Kidney epithelial cell (primary cell): ENCODE measurements at regions not wholly inside any gene's neighbourhood (a gene's known extent, or its start where the extent isn't known, plus 50 kb on each side); places are given as distances from the start of the nearest gene placed in this dataset.

Source experiments
- DNase-seq: peaks from one replicate; pipeline ENCODE4 v3.0.0-alpha.2; 2010; ENCODE audit warnings: low read depth
- H3K27me3 ChIP-seq: 2 replicates; pipeline ENCODE4 v1.6.0; 2011; ENCODE audit warnings: low read length; ENCODE audit not compliant: control insufficient read depth, insufficient read depth
- H3K36me3 ChIP-seq: 2 replicates; pipeline ENCODE4 v1.5.1; 2011; ENCODE audit warnings: low read length; ENCODE audit not compliant: control insufficient read depth, insufficient read depth
- H3K4me3 ChIP-seq: 2 replicates; pipeline ENCODE4 v1.5.1; 2011; ENCODE audit warnings: low read depth, mild to moderate bottlenecking, control low read depth, low read length
- CTCF ChIP-seq: IDR thresholded peaks from 2 replicates; pipeline ENCODE4 v1.5.1; 2011; ENCODE audit warnings: mild to moderate bottlenecking, moderate library complexity, low read length, control low read depth, inconsistent platforms; ENCODE audit not compliant: insufficient read depth, poor library complexity, severe bottlenecking

GRCh38 chr12:102539651-102540553 lies 59.5 kb upstream of the IGF1 start:
- no peak for TF ChIP-seq CTCF
- DNase-seq = peak; percentile 65
- H3K4me3 ChIP-seq = no peak overlapping the region

GRCh38 chr12:102535306-102535705 lies 54.9 kb upstream of the IGF1 start:
- Histone ChIP-seq H3K27me3 (no peaks in the 10 kb centered on the region), H3K4me3 (no peak overlapping the region), H3K36me3 (no peaks in the 10 kb centered on the region)
- DNase-seq = no peak
- TF ChIP-seq CTCF = no peak

More at GRCh38 chr12:102539651-102540553, 59.5 kb upstream of the IGF1 start:
- Histone ChIP-seq H3K27me3 (no peaks in the 10 kb centered on the region), H3K36me3 (no peaks in the 10 kb centered on the region)

- no peak overlapping the region for H3K4me3 ChIP-seq
- H3K27me3 ChIP-seq = no peaks in the 10 kb centered on the region
- no peaks in the 10 kb centered on the region for H3K36me3 ChIP-seq
- TF ChIP-seq CTCF = no peak
- no peak for DNase-seq
These were observed 54.5 kb upstream of the IGF1 start for GRCh38 chr12:102534899-102535298.

- no peak for DNase-seq
- TF ChIP-seq CTCF = no peak
- Histone ChIP-seq H3K27me3 (no peaks in the 10 kb centered on the region), H3K36me3 (no peaks in the 10 kb centered on the region), H3K4me3 (no peak overlapping the region)
These were observed 53.3 kb upstream of the IGF1 start for GRCh38 chr12:102533483-102534215.
